ENCODE measurements at regions not wholly inside any gene's neighbourhood (a gene's known extent, or its start where the extent isn't known, plus 50 kb on each side); places are given as distances from the start of the nearest gene placed in this dataset.

DNA sequence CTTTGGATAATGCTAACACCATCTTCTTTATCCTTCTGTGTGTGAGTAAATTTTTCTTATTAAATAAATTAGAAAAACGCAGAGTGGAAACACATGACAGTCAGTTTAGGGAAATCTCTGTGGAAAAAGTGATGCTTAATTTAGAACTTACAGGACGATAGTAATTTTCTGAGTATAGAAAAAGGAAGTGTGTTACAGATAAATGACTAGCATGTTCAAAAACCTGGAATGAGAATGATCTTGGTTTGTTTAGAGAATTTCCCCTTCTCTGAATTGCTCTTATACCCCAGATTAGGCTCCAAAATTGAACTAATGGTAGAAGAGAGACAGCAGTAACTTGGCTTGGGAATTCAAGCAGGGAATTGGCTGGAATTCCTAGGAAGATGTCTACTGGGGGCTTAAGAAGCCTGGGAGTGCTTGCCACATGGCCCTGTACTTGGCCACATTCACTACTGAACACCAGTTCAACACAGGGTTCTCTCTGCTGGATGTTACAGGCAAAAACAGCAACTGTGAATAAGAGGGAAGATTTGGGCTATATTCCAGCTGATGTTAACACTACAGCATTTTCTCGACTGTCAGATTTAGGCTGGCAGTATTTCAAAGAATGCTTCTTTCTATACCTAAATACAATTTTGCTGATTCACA, 1004.2 kb downstream of the TTLL7 start:
- no peak overlapping the region for H3K4me3 ChIP-seq (ENCODE audit: low read length)
- TF ChIP-seq ZNF274 (IDR thresholded peaks at IDR 0.05; ENCODE audit: low read depth, low read length), result no peak

DNA sequence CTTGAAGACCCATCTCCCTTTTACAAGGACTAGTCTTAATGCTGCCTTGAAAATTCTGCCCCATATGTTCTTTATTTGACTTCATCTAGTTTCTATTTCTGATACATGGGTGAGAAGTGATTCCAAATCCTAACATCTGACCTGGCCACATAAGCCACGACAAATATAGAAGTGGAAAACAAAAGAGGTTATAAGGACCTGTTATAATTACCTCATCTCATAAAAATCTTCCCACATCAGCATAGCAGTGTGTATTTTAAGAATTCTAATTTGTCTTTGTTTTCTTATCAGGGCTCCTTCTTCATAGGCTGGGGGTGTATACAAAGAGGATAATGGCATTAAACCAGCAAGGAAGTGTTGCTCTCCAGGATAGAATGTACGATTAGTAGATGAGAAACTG, 1007.4 kb downstream of the TTLL7 start:
- no peak for TF ChIP-seq ZNF274 (IDR thresholded peaks at IDR 0.05; ENCODE audit: low read depth, low read length)
- H3K4me3 ChIP-seq (ENCODE audit: low read length), result no peak overlapping the region

DNA sequence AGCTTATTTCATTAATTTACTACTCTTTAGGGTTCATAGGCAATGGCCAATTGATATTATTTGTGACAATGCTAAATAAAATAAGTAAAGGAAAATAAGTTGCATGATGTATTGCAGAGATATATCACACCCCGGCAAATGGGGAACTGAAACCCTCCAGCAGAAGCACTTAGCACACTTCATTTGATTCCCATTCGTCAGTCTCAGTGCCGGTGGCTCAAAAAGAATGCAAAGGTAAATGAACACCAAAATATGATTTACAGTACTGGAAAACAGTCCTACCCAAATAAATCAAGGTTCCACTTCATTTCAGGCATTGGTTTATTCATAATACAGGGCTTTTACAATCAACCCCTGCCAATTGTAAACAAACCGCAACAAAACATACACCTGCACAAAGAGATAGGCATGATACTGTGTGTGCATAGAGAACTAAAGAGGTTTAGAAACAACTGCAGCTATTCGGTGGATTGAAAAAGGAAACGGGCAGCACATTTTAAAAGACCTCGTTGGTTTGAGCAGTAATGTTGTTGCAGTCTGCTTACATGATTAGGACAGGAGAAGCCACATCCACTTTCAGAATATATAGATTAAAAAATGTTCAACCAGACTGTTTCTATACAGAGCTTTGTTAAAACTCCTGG, 1019.2 kb downstream of the TTLL7 start:
- H3K4me3 ChIP-seq (ENCODE audit: low read length), result no peak overlapping the region
- no peak for TF ChIP-seq ZNF274 (IDR thresholded peaks at IDR 0.05; ENCODE audit: low read depth, low read length)

DNA sequence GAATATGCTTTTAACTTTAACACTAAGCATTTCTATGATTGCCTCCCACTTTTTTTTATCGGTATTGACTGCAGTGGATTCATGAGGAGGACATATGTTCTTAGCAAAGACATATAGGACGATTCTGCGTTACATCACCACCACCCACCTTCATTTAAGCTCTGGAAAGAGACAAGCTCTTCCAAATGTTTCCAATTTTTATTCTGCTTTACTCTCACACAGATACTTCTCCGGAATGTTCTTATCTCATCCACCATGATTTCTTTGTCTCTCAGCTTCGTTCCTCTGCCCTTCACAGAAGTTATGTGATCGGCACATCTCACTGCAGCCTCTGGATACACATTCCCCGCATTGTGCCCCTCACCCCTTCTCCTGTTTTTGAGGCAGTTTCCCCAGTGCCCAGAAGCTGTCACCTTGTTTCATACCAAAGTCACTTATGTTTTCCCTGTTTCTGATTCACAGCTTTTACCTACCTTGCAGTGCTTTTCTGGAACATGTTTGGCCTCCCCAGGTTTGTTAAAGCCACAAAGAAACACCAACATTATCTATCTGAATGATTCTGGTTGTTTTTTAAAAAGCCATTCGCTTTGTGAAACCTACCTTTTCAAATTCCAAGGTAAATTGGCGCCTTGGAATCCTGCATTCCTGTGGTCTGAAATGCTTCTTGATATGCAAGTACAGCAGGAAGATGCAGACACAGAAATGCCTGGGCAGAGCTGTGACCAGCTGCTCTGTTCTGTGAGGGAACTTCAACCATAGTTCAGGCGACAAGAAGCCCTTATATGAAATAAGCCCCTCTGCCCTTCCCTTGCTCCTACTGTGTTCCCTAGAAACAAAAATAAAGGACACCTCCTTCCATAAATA, 1020.2 kb downstream of the TTLL7 start:
- TF ChIP-seq ZNF274 (IDR thresholded peaks at IDR 0.05; ENCODE audit: low read depth, low read length), result no peak
- H3K4me3 ChIP-seq (ENCODE audit: low read length), result no peak overlapping the region

DNA sequence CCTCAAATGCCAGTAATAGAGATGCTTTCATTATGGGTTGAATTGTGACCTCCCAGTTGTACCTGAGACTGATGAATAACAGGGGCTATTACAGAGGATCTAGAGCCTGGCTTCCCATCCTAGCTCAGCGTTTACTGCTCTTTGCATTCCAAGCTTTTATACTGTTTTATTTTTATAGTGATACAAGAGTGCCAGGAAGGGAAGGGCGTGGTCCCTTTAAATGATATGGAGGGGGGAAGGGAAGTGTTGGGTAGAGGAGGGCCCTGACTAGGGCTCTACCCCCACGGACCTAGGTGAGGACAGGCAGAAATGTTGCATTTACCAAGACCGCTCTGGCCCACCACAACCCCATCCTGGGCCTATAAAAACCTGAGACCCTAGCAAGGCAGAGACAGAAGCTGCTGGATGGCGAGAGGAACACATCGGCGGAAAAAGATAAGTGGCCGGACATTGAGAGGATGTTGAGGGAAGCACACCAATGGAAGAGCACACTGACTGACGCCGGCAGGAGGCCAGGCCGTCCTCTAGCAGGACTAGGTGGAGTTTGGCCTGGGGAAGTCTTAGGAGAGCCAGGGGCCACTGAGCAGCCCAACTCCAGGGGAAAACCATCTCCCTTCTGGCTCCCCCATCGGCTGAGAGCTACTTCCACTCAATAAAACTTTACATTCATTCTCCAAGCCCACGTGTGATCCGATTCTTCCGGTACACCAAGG, 1025.9 kb downstream of the TTLL7 start:
- no peak for TF ChIP-seq ZNF274 (IDR thresholded peaks at IDR 0.05; ENCODE audit: low read depth, low read length)
- no peak overlapping the region for H3K4me3 ChIP-seq (ENCODE audit: low read length)

DNA sequence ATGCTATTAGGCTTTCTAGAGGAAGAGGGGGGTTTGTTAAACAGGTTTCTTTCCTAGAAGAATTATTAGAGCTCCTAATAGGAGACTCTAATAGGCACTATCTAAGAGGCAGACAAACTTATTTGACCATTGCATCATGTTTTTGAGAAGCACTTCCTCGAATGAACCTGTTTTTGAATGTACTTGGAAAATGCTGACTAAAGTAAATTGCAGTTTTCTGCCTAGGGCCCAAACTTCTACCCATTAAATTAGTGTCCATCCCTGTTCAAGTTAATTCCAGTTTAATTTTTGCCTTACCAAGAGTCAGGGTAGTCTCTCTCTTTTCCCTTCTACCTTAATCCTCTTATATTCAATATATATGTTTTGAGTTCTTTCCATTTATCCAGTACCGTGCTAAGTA, 1029.6 kb downstream of the TTLL7 start:
- TF ChIP-seq ZNF274 (IDR thresholded peaks at IDR 0.05; ENCODE audit: low read depth, low read length), result no peak
- H3K4me3 ChIP-seq (ENCODE audit: low read length), result no peak overlapping the region

DNA sequence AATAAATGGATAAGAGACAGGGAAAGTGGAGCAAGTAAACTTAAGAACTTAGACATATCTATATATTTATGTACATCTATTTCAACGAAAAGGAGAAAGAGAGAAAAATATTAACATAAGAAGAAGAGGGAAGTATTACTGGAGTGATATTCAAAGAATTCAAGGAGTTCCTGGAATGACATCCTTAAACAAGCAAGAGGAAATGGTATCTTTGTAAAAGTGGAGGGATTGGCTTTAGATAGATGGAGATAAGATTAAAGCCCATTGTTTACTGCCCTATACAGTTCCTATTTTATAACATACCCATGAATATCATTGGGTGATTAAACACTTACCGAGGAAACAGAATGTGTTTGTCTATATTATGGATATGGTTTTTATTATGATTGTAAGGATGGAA, 1036.3 kb downstream of the TTLL7 start:
- TF ChIP-seq ZNF274 (IDR thresholded peaks at IDR 0.05; ENCODE audit: low read depth, low read length), result no peak
- no peak overlapping the region for H3K4me3 ChIP-seq (ENCODE audit: low read length)

DNA sequence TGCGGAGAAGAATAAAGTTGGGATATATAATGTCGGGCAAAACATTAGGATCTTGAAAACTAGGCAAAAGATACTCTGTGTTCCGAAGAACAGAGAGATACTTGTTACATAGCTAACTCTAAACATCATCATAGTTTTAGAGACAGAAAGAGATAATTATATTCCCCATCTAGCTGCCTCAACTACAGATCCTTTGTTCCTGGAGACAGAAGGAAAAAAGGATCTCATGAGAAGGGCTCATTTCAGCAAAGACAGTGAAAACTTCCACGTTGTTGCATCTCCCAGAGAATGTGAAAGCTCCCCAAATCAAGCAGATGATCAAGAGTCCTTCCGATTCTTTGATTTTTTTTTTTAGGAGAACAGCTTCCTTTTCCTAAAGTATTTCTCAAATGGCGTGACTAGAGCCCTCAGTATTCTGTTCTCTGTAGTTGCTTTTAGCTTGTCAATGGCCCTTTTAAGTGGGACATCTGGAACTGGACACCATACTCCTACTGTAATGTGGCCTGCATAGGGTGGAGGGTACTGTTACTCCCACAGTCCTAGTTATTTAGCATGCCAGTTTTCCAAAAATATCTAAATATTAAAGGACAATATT, 1048.2 kb downstream of the TTLL7 start:
- TF ChIP-seq ZNF274 (IDR thresholded peaks at IDR 0.05; ENCODE audit: low read depth, low read length), result no peak
- H3K4me3 ChIP-seq (ENCODE audit: low read length), result no peak overlapping the region

DNA sequence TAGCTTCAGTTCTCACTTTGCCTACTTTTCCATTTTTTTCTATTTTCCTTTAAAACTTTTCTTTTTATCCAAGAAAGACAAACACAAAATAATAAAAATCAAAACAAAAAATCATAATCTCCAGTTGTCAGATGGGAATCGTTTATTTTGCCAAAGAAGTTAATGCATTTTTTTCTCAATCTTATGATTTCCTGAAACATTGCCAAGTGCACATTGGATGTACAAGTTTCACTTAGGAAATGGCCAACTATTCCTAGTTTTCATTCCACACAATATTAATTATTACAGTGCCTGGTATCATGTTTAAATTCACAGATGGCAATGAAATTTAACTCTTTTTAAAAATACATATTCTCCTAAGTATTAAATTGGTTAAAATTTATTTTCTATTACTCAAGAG, 1050.5 kb downstream of the TTLL7 start:
- no peak overlapping the region for H3K4me3 ChIP-seq (ENCODE audit: low read length)
- no peak for TF ChIP-seq ZNF274 (IDR thresholded peaks at IDR 0.05; ENCODE audit: low read depth, low read length)

DNA sequence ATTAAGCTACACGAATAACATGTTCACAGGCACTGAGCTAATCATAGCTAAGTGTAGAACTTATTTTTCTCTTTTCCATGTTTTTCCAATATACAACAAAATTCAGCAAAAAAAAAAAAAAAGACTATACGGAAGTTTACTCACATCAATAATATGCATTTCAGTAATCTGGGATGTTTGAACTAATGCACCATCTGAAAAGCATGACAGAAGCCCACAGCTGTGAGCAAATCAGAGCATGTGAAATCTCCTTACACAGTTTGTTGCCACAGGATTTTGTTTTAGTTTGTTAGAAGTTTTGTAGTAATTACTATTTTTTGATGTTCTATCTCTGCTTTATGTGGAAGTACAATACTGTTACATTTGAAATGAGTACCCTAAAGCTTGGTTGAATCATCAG, 1051.7 kb downstream of the TTLL7 start:
- H3K4me3 ChIP-seq (ENCODE audit: low read length), result no peak overlapping the region
- TF ChIP-seq ZNF274 (IDR thresholded peaks at IDR 0.05; ENCODE audit: low read depth, low read length), result no peak

DNA sequence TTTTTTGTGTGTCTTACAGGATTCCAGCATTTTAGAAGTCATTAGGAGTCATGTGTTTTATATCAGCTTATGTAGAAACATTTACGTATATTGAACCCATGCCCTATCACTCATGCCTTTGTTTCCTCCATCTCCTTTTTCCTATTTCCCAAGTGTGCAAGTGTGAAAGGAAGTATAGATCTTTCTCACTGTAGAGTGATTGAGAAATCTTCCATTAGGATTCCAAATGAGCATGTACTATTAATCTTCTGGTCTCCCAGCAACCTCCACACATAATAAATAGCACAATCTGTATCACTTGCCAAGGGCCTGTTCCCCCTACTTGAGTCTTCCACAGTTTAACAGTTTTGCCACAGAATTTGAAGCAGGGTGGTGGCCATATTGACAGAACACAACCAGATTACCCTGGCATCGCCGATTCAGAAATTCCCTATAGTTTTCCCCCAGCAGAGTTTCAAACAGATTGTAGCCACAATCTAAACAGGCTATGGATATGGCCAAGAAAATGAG, 1052.8 kb downstream of the TTLL7 start:
- no peak for TF ChIP-seq ZNF274 (IDR thresholded peaks at IDR 0.05; ENCODE audit: low read depth, low read length)
- no peak overlapping the region for H3K4me3 ChIP-seq (ENCODE audit: low read length)

DNA sequence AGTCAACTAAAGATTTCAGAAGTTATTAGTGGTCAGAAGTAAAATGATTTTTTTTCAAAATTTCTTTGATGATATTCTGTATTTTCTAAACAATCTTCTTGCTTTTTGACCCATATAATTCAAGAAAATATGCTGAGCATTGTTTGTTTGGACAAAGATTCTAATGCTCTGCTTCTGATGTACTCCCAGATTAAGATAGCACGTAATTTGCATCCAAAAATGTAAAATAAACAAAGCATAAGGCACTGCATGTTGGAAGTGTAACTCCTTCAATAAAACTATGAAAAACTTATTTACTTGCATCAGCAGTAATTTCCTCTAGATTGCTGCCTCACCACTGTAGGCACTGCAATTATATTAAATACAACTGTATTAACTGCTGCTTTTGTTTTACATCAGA, 1054.1 kb downstream of the TTLL7 start:
- H3K4me3 ChIP-seq (ENCODE audit: low read length), result no peak overlapping the region
- no peak for TF ChIP-seq ZNF274 (IDR thresholded peaks at IDR 0.05; ENCODE audit: low read depth, low read length)

DNA sequence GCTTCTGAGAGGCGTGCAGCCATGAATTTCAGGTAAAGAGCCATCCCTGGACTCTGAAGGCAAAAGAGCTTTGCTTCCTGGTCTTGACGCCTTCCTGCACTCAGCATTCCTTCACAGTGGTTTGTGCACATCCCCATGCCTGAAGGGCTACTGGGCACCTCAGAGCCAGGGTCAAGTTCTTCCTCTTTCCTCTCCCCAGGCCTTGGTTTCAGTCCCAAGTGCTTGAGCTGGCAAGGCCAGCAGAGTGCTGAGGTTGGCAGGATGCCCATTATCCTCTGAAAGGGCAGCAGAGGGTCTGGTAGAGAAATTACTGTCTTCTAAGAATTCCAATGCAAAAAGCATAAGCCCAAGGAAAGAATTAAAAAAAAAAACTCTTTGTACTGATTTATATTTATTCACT, 1064.9 kb downstream of the TTLL7 start:
- no peak overlapping the region for H3K4me3 ChIP-seq (ENCODE audit: low read length)
- no peak for TF ChIP-seq ZNF274 (IDR thresholded peaks at IDR 0.05; ENCODE audit: low read depth, low read length)

DNA sequence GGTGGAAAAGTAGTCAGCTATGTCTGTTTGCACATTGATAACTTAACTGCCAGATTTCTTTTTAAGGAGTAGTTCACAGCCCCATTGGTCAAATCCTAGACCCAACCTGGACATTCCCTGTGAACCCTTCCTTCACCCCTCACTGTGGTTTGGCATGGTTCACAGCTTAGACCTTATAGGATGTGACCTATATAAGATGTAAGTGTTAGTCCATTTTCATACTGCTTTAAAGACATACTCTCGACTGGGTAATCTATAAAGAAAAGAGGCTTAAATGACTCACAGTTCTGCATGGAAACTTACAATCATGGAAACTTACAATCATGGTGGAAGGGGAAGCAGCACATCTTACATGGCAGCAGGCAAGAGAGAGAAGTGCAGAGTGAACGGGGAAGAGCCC, 1066.2 kb downstream of the TTLL7 start:
- H3K4me3 ChIP-seq (ENCODE audit: low read length), result no peak overlapping the region
- TF ChIP-seq ZNF274 (IDR thresholded peaks at IDR 0.05; ENCODE audit: low read depth, low read length), result no peak

Measured in GM08714 (cell line).